ENCODE measurements at regions not wholly inside any gene's neighbourhood (a gene's known extent, or its start where the extent isn't known, plus 50 kb on each side); places are given as distances from the start of the nearest gene placed in this dataset.

GRCh38 chr6:6516666-6517458, 71.7 kb upstream of the LY86 start:
- Histone ChIP-seq H3K4me1 (ENCODE audit: insufficient read depth, low read length) (peaks cover 8% of the 10 kb centered on the region), H3K4me3 (ENCODE audit: low read length) (no peak overlapping the region), H3K27me3 (ENCODE audit: insufficient read depth, low read length) (peaks cover 19% of the 10 kb centered on the region), H3K9me3 (ENCODE audit: low read depth, low read length) (no peaks in the 10 kb centered on the region)

- Histone ChIP-seq H3K27me3 (ENCODE audit: insufficient read depth, low read length) (peaks cover 21% of the 10 kb centered on the region), H3K9me3 (ENCODE audit: low read depth, low read length) (no peaks in the 10 kb centered on the region), H3K4me1 (ENCODE audit: insufficient read depth, low read length) (peaks cover 8% of the 10 kb centered on the region), H3K4me3 (ENCODE audit: low read length) (no peak overlapping the region)
These were observed 69.7 kb upstream of the LY86 start for GRCh38 chr6:6518631-6519427.

- H3K27me3 ChIP-seq (ENCODE audit: insufficient read depth, low read length): peaks cover 22% of the 10 kb centered on the region
- no peak overlapping the region for H3K4me3 ChIP-seq (ENCODE audit: low read length)
- H3K4me1 ChIP-seq (ENCODE audit: insufficient read depth, low read length): no peaks in the 10 kb centered on the region
- H3K9me3 ChIP-seq (ENCODE audit: low read depth, low read length): no peaks in the 10 kb centered on the region
These were observed 66.5 kb upstream of the LY86 start for GRCh38 chr6:6521961-6522482.

DNA sequence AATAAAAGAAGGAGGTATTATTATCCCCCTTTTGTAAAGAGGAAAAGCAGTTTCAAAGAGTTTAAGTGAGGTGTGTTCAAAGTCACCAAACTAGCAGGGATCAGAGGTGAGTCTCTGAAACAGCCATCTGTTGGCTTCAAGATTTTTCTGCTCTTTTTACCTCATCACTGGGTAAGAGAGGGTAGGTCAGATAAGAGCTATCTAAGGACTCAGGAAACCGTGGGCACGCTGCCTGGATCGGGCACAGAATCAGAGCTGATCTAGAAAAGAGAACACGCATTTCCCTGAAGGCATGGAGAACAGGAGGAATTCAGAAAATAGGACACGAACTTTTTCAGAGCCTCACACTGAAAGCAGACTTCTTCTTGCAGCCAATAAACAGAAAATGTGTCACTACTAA, 65.8 kb upstream of the LY86 start:
- peaks cover 19% of the 10 kb centered on the region for H3K27me3 ChIP-seq (ENCODE audit: insufficient read depth, low read length)

GRCh38 chr6:6524951-6525350, 63.6 kb upstream of the LY86 start:
- no peaks in the 10 kb centered on the region for H3K9me3 ChIP-seq (ENCODE audit: low read depth, low read length)
- H3K4me1 ChIP-seq (ENCODE audit: insufficient read depth, low read length): no peaks in the 10 kb centered on the region
- no peak overlapping the region for H3K4me3 ChIP-seq (ENCODE audit: low read length)
- H3K27me3 ChIP-seq (ENCODE audit: insufficient read depth, low read length): peaks cover 24% of the 10 kb centered on the region

More for the DNA sequence above, 65.8 kb upstream of the LY86 start:
- H3K4me3 ChIP-seq (ENCODE audit: low read length): no peak overlapping the region
- no peaks in the 10 kb centered on the region for H3K9me3 ChIP-seq (ENCODE audit: low read depth, low read length)
- H3K4me1 ChIP-seq (ENCODE audit: insufficient read depth, low read length): no peaks in the 10 kb centered on the region

GRCh38 chr6:6525933-6526332, 62.6 kb upstream of the LY86 start:
- Histone ChIP-seq H3K27me3 (ENCODE audit: insufficient read depth, low read length) (peaks cover 28% of the 10 kb centered on the region), H3K9me3 (ENCODE audit: low read depth, low read length) (no peaks in the 10 kb centered on the region), H3K4me3 (ENCODE audit: low read length) (no peak overlapping the region), H3K4me1 (ENCODE audit: insufficient read depth, low read length) (no peaks in the 10 kb centered on the region)

DNA sequence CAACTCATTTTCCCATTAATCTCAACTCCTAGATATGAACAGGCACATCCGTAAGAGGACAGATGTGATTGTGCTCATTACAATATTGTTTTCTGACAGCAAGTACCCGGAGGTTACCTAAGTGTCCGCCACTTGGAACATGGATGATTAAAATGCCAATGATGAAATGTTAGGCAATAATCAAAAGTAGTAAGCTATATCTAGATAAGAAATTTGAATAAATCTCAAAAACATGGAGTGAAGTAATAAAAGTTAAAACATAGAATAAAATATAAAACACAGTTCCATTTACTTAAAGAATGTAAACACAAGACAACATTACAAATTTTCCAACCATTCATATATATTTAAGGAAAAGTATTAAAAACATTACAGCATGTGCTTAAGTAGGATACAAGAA, 59.2 kb upstream of the LY86 start:
- no peaks in the 10 kb centered on the region for H3K4me1 ChIP-seq (ENCODE audit: insufficient read depth, low read length)
- peaks cover 21% of the 10 kb centered on the region for H3K27me3 ChIP-seq (ENCODE audit: insufficient read depth, low read length)
- H3K9me3 ChIP-seq (ENCODE audit: low read depth, low read length): no peaks in the 10 kb centered on the region
- H3K4me3 ChIP-seq (ENCODE audit: low read length): no peak overlapping the region

- H3K4me1 ChIP-seq (ENCODE audit: insufficient read depth, low read length): peaks cover 3% of the 10 kb centered on the region
- H3K4me3 ChIP-seq (ENCODE audit: low read length): no peak overlapping the region
- H3K27me3 ChIP-seq (ENCODE audit: insufficient read depth, low read length): peaks cover 9% of the 10 kb centered on the region
- no peaks in the 10 kb centered on the region for H3K9me3 ChIP-seq (ENCODE audit: low read depth, low read length)
These were observed 55.3 kb upstream of the LY86 start for GRCh38 chr6:6533176-6533575.

- no peak overlapping the region for H3K4me3 ChIP-seq (ENCODE audit: low read length)
- peaks cover 9% of the 10 kb centered on the region for H3K27me3 ChIP-seq (ENCODE audit: insufficient read depth, low read length)
- no peaks in the 10 kb centered on the region for H3K9me3 ChIP-seq (ENCODE audit: low read depth, low read length)
- H3K4me1 ChIP-seq (ENCODE audit: insufficient read depth, low read length): peaks cover 3% of the 10 kb centered on the region
These were observed 54.1 kb upstream of the LY86 start for GRCh38 chr6:6534399-6534798.

DNA sequence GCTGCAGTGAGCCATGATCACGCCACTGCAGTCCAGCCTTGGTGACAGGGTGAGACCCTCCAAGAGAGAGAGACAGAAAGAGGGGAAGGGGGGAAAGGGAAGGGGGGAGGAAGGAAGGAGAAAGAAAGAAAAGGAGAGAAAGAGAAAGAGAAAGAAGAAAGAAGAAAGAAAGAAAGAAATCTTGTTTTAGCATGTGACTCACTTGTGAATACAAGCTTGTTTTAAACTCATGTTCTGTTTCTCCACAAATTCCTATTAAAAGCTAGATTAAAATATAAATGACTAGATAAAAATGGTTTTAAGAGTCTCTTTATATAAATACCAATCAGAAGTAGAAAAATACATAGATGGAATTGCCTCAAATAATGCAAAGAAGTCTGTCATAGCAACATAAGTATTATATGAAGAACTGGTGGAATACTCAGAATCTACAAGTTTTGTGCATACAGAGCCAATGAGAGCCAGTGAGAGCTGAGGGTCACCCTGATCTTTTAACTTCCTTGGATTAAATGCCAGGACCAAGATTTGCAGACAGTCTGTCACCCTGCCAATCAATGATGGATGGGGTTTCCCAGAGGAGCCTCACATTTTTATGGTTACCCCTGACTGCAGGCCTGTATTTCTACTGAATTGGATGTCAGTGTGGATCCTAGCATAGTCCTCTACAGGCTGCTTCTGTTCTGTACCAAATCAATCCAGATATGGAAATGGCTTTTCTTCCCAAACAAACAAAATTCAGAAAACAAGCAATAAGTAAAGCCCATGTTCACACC, 50.8 kb upstream of the LY86 start:
- Histone ChIP-seq H3K4me1 (ENCODE audit: insufficient read depth, low read length) (peaks cover 3% of the 10 kb centered on the region), H3K9me3 (ENCODE audit: low read depth, low read length) (no peaks in the 10 kb centered on the region), H3K4me3 (ENCODE audit: low read length) (no peak overlapping the region), H3K27me3 (ENCODE audit: insufficient read depth, low read length) (peaks cover 12% of the 10 kb centered on the region)

- Histone ChIP-seq H3K4me1 (ENCODE audit: insufficient read depth, low read length) (peaks cover 3% of the 10 kb centered on the region), H3K27me3 (ENCODE audit: insufficient read depth, low read length) (peaks cover 14% of the 10 kb centered on the region), H3K9me3 (ENCODE audit: low read depth, low read length) (no peaks in the 10 kb centered on the region), H3K4me3 (ENCODE audit: low read length) (no peak overlapping the region)
These were observed 50.3 kb upstream of the LY86 start for GRCh38 chr6:6538261-6538660.

All from mononuclear cell (primary cell).